Right lobe of liver (tissue), 4 donors: ENCODE measurements at regions not wholly inside any gene's neighbourhood (a gene's known extent, or its start where the extent isn't known, plus 50 kb on each side); places are given as distances from the start of the nearest gene placed in this dataset.

Experiments
- POLR2A ChIP-seq: fragments of 450-650 bp; IDR thresholded peaks from one replicate; pipeline ENCODE4 v1.6.1; 2017; ENCODE audit warnings: antibody characterized with exemption, mild to moderate bottlenecking
- TF ChIP-seq, protein P1 (sequence below), 4 donors: fragments of 200-600 bp in 3 of 4; fragments of 450-650 bp in 1 of 4; IDR thresholded peaks; one replicate each; pipeline versions ENCODE4 v1.5.1 to v1.8.0; 2016 to 2022; ENCODE audit warnings: antibody characterized with exemption in 4 of 4, mild to moderate bottlenecking in 2 of 4
- donor health status: DM: no; HTN: no; CAD: no.
- donor health status: DM: no; HTN: no; CAD: no.
- donor health status: DM: no; HTN: yes; CAD: no.

DNA sequence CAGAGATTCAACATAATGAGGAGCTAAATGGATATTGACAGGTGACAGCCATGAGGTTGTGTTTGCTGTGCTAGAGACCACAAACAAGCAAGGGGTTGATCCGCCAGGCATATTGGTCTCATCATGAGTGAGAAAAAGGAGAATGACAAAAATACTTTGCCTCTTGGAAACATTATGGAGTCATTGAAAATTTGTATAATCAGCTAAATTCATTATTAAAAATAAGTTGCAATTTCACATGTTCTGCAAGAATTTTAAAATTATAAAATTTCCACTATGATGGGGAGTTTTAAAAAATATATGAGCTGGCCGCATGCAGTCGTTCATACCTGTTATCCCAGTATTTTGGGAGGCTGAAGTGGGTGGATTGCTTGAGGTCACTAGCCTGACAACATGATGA lies 912.3 kb upstream of the SLC35B3 start:
- TF ChIP-seq, protein P1, sequence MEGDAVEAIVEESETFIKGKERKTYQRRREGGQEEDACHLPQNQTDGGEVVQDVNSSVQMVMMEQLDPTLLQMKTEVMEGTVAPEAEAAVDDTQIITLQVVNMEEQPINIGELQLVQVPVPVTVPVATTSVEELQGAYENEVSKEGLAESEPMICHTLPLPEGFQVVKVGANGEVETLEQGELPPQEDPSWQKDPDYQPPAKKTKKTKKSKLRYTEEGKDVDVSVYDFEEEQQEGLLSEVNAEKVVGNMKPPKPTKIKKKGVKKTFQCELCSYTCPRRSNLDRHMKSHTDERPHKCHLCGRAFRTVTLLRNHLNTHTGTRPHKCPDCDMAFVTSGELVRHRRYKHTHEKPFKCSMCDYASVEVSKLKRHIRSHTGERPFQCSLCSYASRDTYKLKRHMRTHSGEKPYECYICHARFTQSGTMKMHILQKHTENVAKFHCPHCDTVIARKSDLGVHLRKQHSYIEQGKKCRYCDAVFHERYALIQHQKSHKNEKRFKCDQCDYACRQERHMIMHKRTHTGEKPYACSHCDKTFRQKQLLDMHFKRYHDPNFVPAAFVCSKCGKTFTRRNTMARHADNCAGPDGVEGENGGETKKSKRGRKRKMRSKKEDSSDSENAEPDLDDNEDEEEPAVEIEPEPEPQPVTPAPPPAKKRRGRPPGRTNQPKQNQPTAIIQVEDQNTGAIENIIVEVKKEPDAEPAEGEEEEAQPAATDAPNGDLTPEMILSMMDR (IDR thresholded peaks at IDR 0.05), result no peak
- TF ChIP-seq POLR2A, result no peak
